ENCODE measurements at regions not wholly inside any gene's neighbourhood (a gene's known extent, or its start where the extent isn't known, plus 50 kb on each side); places are given as distances from the start of the nearest gene placed in this dataset.

GRCh38 chr5:8314965-8315364 is 446.0 kb downstream of the MTRR start:
- in situ Hi-C loops (cut with MboI; ENCODE audit: low pct_ligation_motif_present in 1 of 4, low pct_unique_long_range_greater_than_20kb in 1 of 4, low sequenced_read_pairs in 3 of 4) (no loop called here), intact Hi-C loops (cut with DNase I; ENCODE audit: low total_unique reads) (no loop called here)
- TF ChIP-seq EP300 (IDR thresholded peaks at IDR 0.05; ENCODE audit: low read depth) (no peak), POLR2A (IDR thresholded peaks at IDR 0.05) (no peak), CTCF (IDR thresholded peaks at IDR 0.05) (no peak), POLR2AphosphoS5 (IDR thresholded peaks at IDR 0.05) (no peak)
- Histone ChIP-seq H3K9me3 (no peaks in the 10 kb centered on the region), H3K4me1 (no peaks in the 10 kb centered on the region), H3K27me3 (no peaks in the 10 kb centered on the region), H3K36me3 (no peaks in the 10 kb centered on the region), H3K27ac (no peak overlapping the region), H3K4me3 (no peak overlapping the region)
- 58 to 63% methylated on average over 3 of the region's 3 CpGs for WGBS, 2 donors (ENCODE audit: low coverage in 1 of 2)
- no peak for DNase-seq

GRCh38 chr5:8316608-8317280 is 447.8 kb downstream of the MTRR start:
- intact Hi-C loops (cut with DNase I; ENCODE audit: low total_unique reads), result no loop called here
- no peaks in the 10 kb centered on the region for H3K4me1 ChIP-seq
- no peaks in the 10 kb centered on the region for H3K9me3 ChIP-seq
- no peak for DNase-seq
- no peaks in the 10 kb centered on the region for H3K36me3 ChIP-seq
- WGBS, 2 donors (ENCODE audit: low coverage in 1 of 2), result 38 to 49% methylated on average over 3 to 6 of the region's 6 CpGs
- H3K27me3 ChIP-seq, result no peaks in the 10 kb centered on the region
- in situ Hi-C loops (cut with MboI; ENCODE audit: low pct_ligation_motif_present in 1 of 4, low pct_unique_long_range_greater_than_20kb in 1 of 4, low sequenced_read_pairs in 3 of 4), result no loop called here
- no peak overlapping the region for H3K4me3 ChIP-seq
- no peak for TF ChIP-seq EP300 (IDR thresholded peaks at IDR 0.05; ENCODE audit: low read depth)
- TF ChIP-seq CTCF (IDR thresholded peaks at IDR 0.05), result no peak
- TF ChIP-seq POLR2A (IDR thresholded peaks at IDR 0.05), result no peak
- TF ChIP-seq POLR2AphosphoS5 (IDR thresholded peaks at IDR 0.05), result no peak
- no peak overlapping the region for H3K27ac ChIP-seq

GRCh38 chr5:8317335-8317734 is 448.4 kb downstream of the MTRR start:
- in situ Hi-C loops (cut with MboI; ENCODE audit: low pct_ligation_motif_present in 1 of 4, low pct_unique_long_range_greater_than_20kb in 1 of 4, low sequenced_read_pairs in 3 of 4) (no loop called here), intact Hi-C loops (cut with DNase I; ENCODE audit: low total_unique reads) (no loop called here)
- Histone ChIP-seq H3K9me3 (no peaks in the 10 kb centered on the region), H3K4me1 (no peaks in the 10 kb centered on the region), H3K4me3 (no peak overlapping the region), H3K27ac (no peak overlapping the region), H3K36me3 (no peaks in the 10 kb centered on the region), H3K27me3 (no peaks in the 10 kb centered on the region)
- TF ChIP-seq POLR2A (IDR thresholded peaks at IDR 0.05) (no peak), POLR2AphosphoS5 (IDR thresholded peaks at IDR 0.05) (no peak), EP300 (IDR thresholded peaks at IDR 0.05; ENCODE audit: low read depth) (no peak), CTCF (IDR thresholded peaks at IDR 0.05) (no peak)
- DNase-seq, result no peak
- WGBS, 2 donors (ENCODE audit: low coverage in 1 of 2), result 88 to 97% methylated on average over 6 of the region's 6 CpGs

GRCh38 chr5:8320244-8320643 is 451.3 kb downstream of the MTRR start:
- intact Hi-C loops (cut with DNase I; ENCODE audit: low total_unique reads), result no loop called here
- in situ Hi-C loops (cut with MboI; ENCODE audit: low pct_ligation_motif_present in 1 of 4, low pct_unique_long_range_greater_than_20kb in 1 of 4, low sequenced_read_pairs in 3 of 4), result no loop called here
- no peak overlapping the region for H3K27ac ChIP-seq
- no peaks in the 10 kb centered on the region for H3K36me3 ChIP-seq
- no peaks in the 10 kb centered on the region for H3K4me1 ChIP-seq
- H3K4me3 ChIP-seq, result no peak overlapping the region
- H3K27me3 ChIP-seq, result no peaks in the 10 kb centered on the region
- TF ChIP-seq POLR2A (IDR thresholded peaks at IDR 0.05), result no peak
- DNase-seq, result no peak
- H3K9me3 ChIP-seq, result no peaks in the 10 kb centered on the region

- no peaks in the 10 kb centered on the region for H3K9me3 ChIP-seq
- DNase-seq, result no peak
- no peak for TF ChIP-seq POLR2A (IDR thresholded peaks at IDR 0.05)
- TF ChIP-seq POLR2AphosphoS5 (IDR thresholded peaks at IDR 0.05), result no peak
- no peak for TF ChIP-seq CTCF (IDR thresholded peaks at IDR 0.05)
- TF ChIP-seq EP300 (IDR thresholded peaks at IDR 0.05; ENCODE audit: low read depth), result no peak
- no peaks in the 10 kb centered on the region for H3K27me3 ChIP-seq
- H3K27ac ChIP-seq, result no peak overlapping the region
- H3K4me1 ChIP-seq, result no peaks in the 10 kb centered on the region
- no peak overlapping the region for H3K4me3 ChIP-seq
- in situ Hi-C loops (cut with MboI; ENCODE audit: low pct_ligation_motif_present in 1 of 4, low pct_unique_long_range_greater_than_20kb in 1 of 4, low sequenced_read_pairs in 3 of 4), result no loop called here
- 73 to 83% methylated on average over 1 of the region's 1 CpG for WGBS, 2 donors (ENCODE audit: low coverage in 1 of 2)
- intact Hi-C loops (cut with DNase I; ENCODE audit: low total_unique reads), result no loop called here
- no peaks in the 10 kb centered on the region for H3K36me3 ChIP-seq
Measured at GRCh38 chr5:8321272-8321671, 452.3 kb downstream of the MTRR start.

Data from transverse colon (tissue), 4 donors.